HEK293 (cell line): ENCODE measurements at regions not wholly inside any gene's neighbourhood (a gene's known extent, or its start where the extent isn't known, plus 50 kb on each side); places are given as distances from the start of the nearest gene placed in this dataset.

Source experiments
- CTCF ChIA-PET: fragments of 350-600 bp; formaldehyde crosslinking; extraction: SDS; loops from one replicate; lab custom pipeline; 2021; ENCODE audit warnings: antibody characterized with exemption; lab: Yijun Ruan, JAX
- POLR2A ChIA-PET: fragments of 300-600 bp; formaldehyde crosslinking; extraction: SDS; loops from one replicate; lab custom pipeline; 2020; ENCODE audit warnings: antibody characterized with exemption, inconsistent platforms; lab: Yijun Ruan, JAX
- H3K27ac ChIP-seq: fragments of 200-500 bp; sonication (Bioruptor generic); 2 replicates; pipeline ENCODE4 v1.5.1; 2014; ENCODE audit warnings: low read depth, low read length, control low read depth, inconsistent platforms; ENCODE audit errors: extremely low read depth
- H3K36me3 ChIP-seq, 2 experiments: fragments of 200-500 bp in 1 of 2; sonication (Bioruptor generic) in 1 of 2; 1 replicate in 1 of 2; 2 replicates in 1 of 2; pipeline ENCODE4 v1.5.1; 2014 to 2017; ENCODE audit warnings: inconsistent platforms in 2 of 2, low read length in 2 of 2; ENCODE audit not compliant: control insufficient read depth in 2 of 2, insufficient read depth in 1 of 2
- H3K4me1 ChIP-seq: fragments of 200-500 bp; sonication (Bioruptor generic); 2 replicates; pipeline ENCODE4 v1.5.1; 2014; ENCODE audit warnings: mild to moderate bottlenecking, low read length, inconsistent platforms; ENCODE audit not compliant: control insufficient read depth, insufficient read depth
- H3K4me3 ChIP-seq: 2 replicates; pipeline ENCODE4 v1.5.1; 2011; ENCODE audit warnings: low read depth, mild to moderate bottlenecking, control low read depth, low read length, moderate library complexity
- H3K9me3 ChIP-seq: fragments of 200-500 bp; sonication (Bioruptor generic); 2 replicates; pipeline ENCODE4 v1.5.1; 2014; ENCODE audit warnings: low read depth, low read length, inconsistent platforms; ENCODE audit not compliant: control insufficient read depth, insufficient read depth
- BCL11B ChIP-seq: fragments of 450-650 bp; formaldehyde crosslinking; IDR thresholded peaks from 2 replicates; pipeline ENCODE4 v1.5.1; 2016; ENCODE audit warnings: low read depth, missing biosample characterization, missing genetic modification characterization
- GLIS1 ChIP-seq: fragments of 450-650 bp; formaldehyde crosslinking; IDR thresholded peaks from 2 replicates; pipeline ENCODE4 v1.5.1; 2016; ENCODE audit warnings: missing biosample characterization, missing genetic modification characterization
- HOXD13 ChIP-seq: sonication (generic); formaldehyde crosslinking; IDR thresholded peaks from 2 replicates; pipeline ENCODE4 v1.8.0; 2022; ENCODE audit warnings: missing genetic modification reagents, borderline replicate concordance
- SETDB1 ChIP-seq: IDR thresholded peaks from one replicate; pipeline ENCODE4 v1.6.1; 2017; ENCODE audit warnings: mild to moderate bottlenecking, low read length, moderate library complexity, mixed read lengths; ENCODE audit not compliant: insufficient read length
- TRIM28 ChIP-seq: IDR thresholded peaks from 2 replicates; pipeline ENCODE4 v1.6.1; 2011; ENCODE audit warnings: low read length, control low read depth, borderline replicate concordance
- ZBTB48 ChIP-seq: fragments of 450-650 bp; formaldehyde crosslinking; IDR thresholded peaks from 2 replicates; pipeline ENCODE4 v1.5.1; 2016; ENCODE audit warnings: missing biosample characterization, missing genetic modification characterization
- ZFP41 ChIP-seq: fragments of 450-650 bp; formaldehyde crosslinking; IDR thresholded peaks from 2 replicates; pipeline ENCODE4 v1.5.1; 2016; ENCODE audit warnings: missing biosample characterization, missing genetic modification characterization, borderline replicate concordance
- ZNF132 ChIP-seq: fragments of 450-650 bp; formaldehyde crosslinking; IDR thresholded peaks from 2 replicates; pipeline ENCODE4 v1.5.1; 2017; ENCODE audit warnings: missing biosample characterization, missing genetic modification characterization, borderline replicate concordance
- ZNF221 ChIP-seq: fragments of 450-650 bp; formaldehyde crosslinking; IDR thresholded peaks from 2 replicates; pipeline ENCODE4 v1.5.1; 2017; ENCODE audit warnings: missing biosample characterization, missing genetic modification characterization, borderline replicate concordance
- ZNF280D ChIP-seq: fragments of 450-650 bp; formaldehyde crosslinking; IDR thresholded peaks from 2 replicates; pipeline ENCODE4 v1.5.1; 2016; ENCODE audit warnings: missing biosample characterization, missing genetic modification characterization
- ZNF398 ChIP-seq: fragments of 450-650 bp; formaldehyde crosslinking; IDR thresholded peaks from 2 replicates; pipeline ENCODE4 v1.5.1; 2017; ENCODE audit warnings: missing biosample characterization, missing genetic modification characterization
- ZNF433 ChIP-seq: fragments of 450-650 bp; formaldehyde crosslinking; IDR thresholded peaks from 2 replicates; pipeline ENCODE4 v1.5.1; 2016; ENCODE audit warnings: missing biosample characterization, missing genetic modification characterization, low read depth
- ZNF501 ChIP-seq: fragments of 450-650 bp; formaldehyde crosslinking; IDR thresholded peaks from 2 replicates; pipeline ENCODE4 v1.5.1; 2016; ENCODE audit warnings: missing biosample characterization, missing genetic modification characterization
- ZNF529 ChIP-seq: fragments of 450-650 bp; formaldehyde crosslinking; IDR thresholded peaks from 2 replicates; pipeline ENCODE4 v1.5.1; 2017; ENCODE audit warnings: missing genetic modification characterization, missing biosample characterization; ENCODE audit not compliant: insufficient replicate concordance
- ZNF560 ChIP-seq: fragments of 450-650 bp; formaldehyde crosslinking; IDR thresholded peaks from 2 replicates; pipeline ENCODE4 v1.5.1; 2017; ENCODE audit warnings: missing biosample characterization, missing genetic modification characterization, borderline replicate concordance
- ZNF561 ChIP-seq: fragments of 450-650 bp; IDR thresholded peaks from 2 replicates; pipeline ENCODE4 v1.5.1; 2018; ENCODE audit warnings: missing biosample characterization, missing genetic modification characterization, borderline replicate concordance
- ZNF654 ChIP-seq: fragments of 450-650 bp; formaldehyde crosslinking; IDR thresholded peaks from 2 replicates; pipeline ENCODE4 v1.5.1; 2016; ENCODE audit warnings: low read depth, missing biosample characterization, missing genetic modification characterization
- ZNF785 ChIP-seq: fragments of 450-650 bp; formaldehyde crosslinking; IDR thresholded peaks from 2 replicates; pipeline ENCODE4 v1.5.1; 2016; ENCODE audit warnings: missing biosample characterization, missing genetic modification characterization
- ZNF843 ChIP-seq: fragments of 450-650 bp; formaldehyde crosslinking; IDR thresholded peaks from 2 replicates; pipeline ENCODE4 v1.5.1; 2016; ENCODE audit warnings: missing biosample characterization, missing genetic modification characterization
- TF ChIP-seq, protein P1 (sequence below): fragments of 450-650 bp; formaldehyde crosslinking; IDR thresholded peaks from 2 replicates; pipeline ENCODE4 v1.5.1; 2016; ENCODE audit warnings: missing biosample characterization, missing genetic modification characterization

GRCh38 chr11:79708319-79708932 lies 267.6 kb upstream of the TENM4 start:
- Histone ChIP-seq H3K27ac (no peak overlapping the region), H3K36me3 (no peaks in the 10 kb centered on the region), H3K9me3 (no peaks in the 10 kb centered on the region), H3K4me3 (no peak overlapping the region), H3K4me1 (no peaks in the 10 kb centered on the region)
- TF ChIP-seq, protein P1, sequence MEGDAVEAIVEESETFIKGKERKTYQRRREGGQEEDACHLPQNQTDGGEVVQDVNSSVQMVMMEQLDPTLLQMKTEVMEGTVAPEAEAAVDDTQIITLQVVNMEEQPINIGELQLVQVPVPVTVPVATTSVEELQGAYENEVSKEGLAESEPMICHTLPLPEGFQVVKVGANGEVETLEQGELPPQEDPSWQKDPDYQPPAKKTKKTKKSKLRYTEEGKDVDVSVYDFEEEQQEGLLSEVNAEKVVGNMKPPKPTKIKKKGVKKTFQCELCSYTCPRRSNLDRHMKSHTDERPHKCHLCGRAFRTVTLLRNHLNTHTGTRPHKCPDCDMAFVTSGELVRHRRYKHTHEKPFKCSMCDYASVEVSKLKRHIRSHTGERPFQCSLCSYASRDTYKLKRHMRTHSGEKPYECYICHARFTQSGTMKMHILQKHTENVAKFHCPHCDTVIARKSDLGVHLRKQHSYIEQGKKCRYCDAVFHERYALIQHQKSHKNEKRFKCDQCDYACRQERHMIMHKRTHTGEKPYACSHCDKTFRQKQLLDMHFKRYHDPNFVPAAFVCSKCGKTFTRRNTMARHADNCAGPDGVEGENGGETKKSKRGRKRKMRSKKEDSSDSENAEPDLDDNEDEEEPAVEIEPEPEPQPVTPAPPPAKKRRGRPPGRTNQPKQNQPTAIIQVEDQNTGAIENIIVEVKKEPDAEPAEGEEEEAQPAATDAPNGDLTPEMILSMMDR (tag by site-specific recombination), result peak; percentile 10; the same call in 1 of the 2 replicates
- TF ChIP-seq ZNF654 (tag by site-specific recombination) (peak; percentile 66), ZNF221 (tag by site-specific recombination) (no peak)
- ChIA-PET POLR2A (no interaction called here), CTCF (interaction anchor here (0.5 to 1.8 kb wide), 12 partner anchors 10 to 1795 kb away, joined by 3 to 7 read pairs (median 4); no protein-coding TSS in a partner anchor)

DNA sequence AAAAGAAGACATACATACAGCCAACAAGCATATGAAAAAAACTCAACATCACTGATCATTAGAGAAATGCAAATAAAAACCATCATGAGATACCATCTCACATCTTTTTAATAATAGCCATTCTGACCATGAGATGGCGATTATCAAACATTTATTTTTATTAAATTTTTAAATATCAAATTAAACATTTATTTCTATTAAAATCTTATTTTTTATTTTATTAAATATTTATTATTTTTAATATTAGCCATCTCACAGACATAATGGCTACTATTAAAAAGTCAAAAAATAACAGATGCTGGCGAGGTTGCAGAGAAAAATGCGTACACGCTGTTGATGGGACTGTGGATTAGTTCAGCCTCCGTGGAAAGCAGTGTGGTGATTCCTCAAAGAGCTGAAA lies 264.8 kb upstream of the TENM4 start:
- Histone ChIP-seq H3K9me3 (no peaks in the 10 kb centered on the region), H3K4me3 (no peak overlapping the region), H3K4me1 (no peaks in the 10 kb centered on the region), H3K36me3 (no peaks in the 10 kb centered on the region), H3K27ac (no peak overlapping the region)
- ChIA-PET CTCF (interaction anchor here (0.6 kb wide), 1 partner anchor 1346 kb away, joined by 5 read pairs; no protein-coding TSS in a partner anchor), POLR2A (no interaction called here)
- no peak for TF ChIP-seq HOXD13 (CRISPR knock-in tag)
- TF ChIP-seq BCL11B (tag by site-specific recombination), result no peak
- TF ChIP-seq ZNF280D (tag by site-specific recombination), result no peak
- TF ChIP-seq ZNF132 (tag by site-specific recombination), result no peak
- TF ChIP-seq ZNF843 (tag by site-specific recombination), result no peak
- TF ChIP-seq ZNF785 (tag by site-specific recombination), result no peak
- no peak for TF ChIP-seq ZFP41
- TF ChIP-seq ZBTB48 (tag by site-specific recombination), result no peak
- TF ChIP-seq ZNF561 (tag by site-specific recombination), result no peak

DNA sequence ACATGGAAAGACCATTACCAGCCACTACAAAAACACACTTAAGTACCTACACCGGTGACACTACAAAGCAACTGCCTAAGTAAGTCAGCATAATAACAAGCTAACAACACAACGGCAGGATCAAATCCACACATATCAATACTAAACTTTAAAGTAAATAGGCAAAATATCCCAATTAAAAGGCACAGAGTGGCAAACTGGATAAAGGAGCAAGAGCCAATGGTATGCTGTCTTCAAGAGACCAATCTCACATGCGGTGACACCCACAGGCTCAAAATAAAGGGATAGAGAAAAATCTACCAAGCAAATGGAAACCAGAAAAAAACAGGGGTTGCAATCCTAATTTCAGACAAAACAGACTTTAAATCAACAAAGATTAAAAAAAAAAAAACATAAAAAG lies 261.5 kb upstream of the TENM4 start:
- H3K9me3 ChIP-seq, result no peaks in the 10 kb centered on the region
- TF ChIP-seq ZNF560 (tag by site-specific recombination) (no peak), TRIM28 (peak; percentile 47; the same call in 1 of the 2 replicates), GLIS1 (no peak), ZNF529 (tag by site-specific recombination) (peak; percentile 34), ZNF398 (tag by site-specific recombination) (no peak), ZNF433 (tag by site-specific recombination) (no peak), ZNF501 (tag by site-specific recombination) (no peak), SETDB1 (peak; percentile 94)
- CTCF ChIA-PET, result no interaction called here
- H3K27ac ChIP-seq, result no peak overlapping the region
- POLR2A ChIA-PET, result no interaction called here
- no peak overlapping the region for H3K4me3 ChIP-seq
- H3K36me3 ChIP-seq, result no peaks in the 10 kb centered on the region
- no peaks in the 10 kb centered on the region for H3K4me1 ChIP-seq
